GM23338 (cell line): ENCODE measurements at regions not wholly inside any gene's neighbourhood (a gene's known extent, or its start where the extent isn't known, plus 50 kb on each side); places are given as distances from the start of the nearest gene placed in this dataset.
"Not testable (repeated sequence)": the region's sequence is repeated elsewhere in the genome, so short reads cannot be mapped to it uniquely, and the experiment has no call there.

ENCODE experiments used
- ATAC-seq: fragments of 200-7000 bp; cut with Tn5 transposase; 3 replicates; pipeline ENCODE4 v1.9.1; 2020
- DNase-seq: peaks from one replicate; pipeline ENCODE4 v3.0.0-alpha.2; 2015; ENCODE audit warnings: low spot score
- H2AFZ ChIP-seq: fragments of 200-600 bp; sonication (generic); 2 replicates; pipeline ENCODE4 v1.8.0; 2016; ENCODE audit warnings: antibody characterized with exemption, mild to moderate bottlenecking, moderate library complexity
- H3F3A ChIP-seq: fragments of 200-600 bp; sonication (generic); replicated peaks from 2 replicates; pipeline ENCODE4 v1.8.0; 2017; ENCODE audit warnings: antibody characterized with exemption, mixed run types, low read depth
- H3K27ac ChIP-seq: fragments of 200-600 bp; sonication (generic); 2 replicates; pipeline ENCODE4 v1.6.1; 2016; ENCODE audit warnings: low read depth
- H3K27me3 ChIP-seq: fragments of 200-600 bp; sonication (generic); 2 replicates; pipeline ENCODE4 v1.8.0; 2016; ENCODE audit warnings: mild to moderate bottlenecking, mixed run types, moderate library complexity; ENCODE audit not compliant: insufficient read depth
- H3K36me3 ChIP-seq: fragments of 200-600 bp; sonication (generic); 2 replicates; pipeline ENCODE4 v1.8.0; 2016; ENCODE audit warnings: mild to moderate bottlenecking; ENCODE audit not compliant: insufficient read depth
- H3K4me1 ChIP-seq: fragments of 200-600 bp; sonication (generic); 2 replicates; pipeline ENCODE4 v1.8.0; 2016; ENCODE audit warnings: mild to moderate bottlenecking, moderate library complexity; ENCODE audit not compliant: insufficient read depth
- H3K4me2 ChIP-seq: fragments of 200-600 bp; sonication (generic); 2 replicates; pipeline ENCODE4 v1.7.1; 2017; ENCODE audit warnings: mixed run types
- H3K4me3 ChIP-seq: fragments of 200-600 bp; sonication (generic); 2 replicates; pipeline ENCODE4 v1.6.1; 2016; ENCODE audit warnings: mixed run types
- H3K79me2 ChIP-seq: fragments of 200-600 bp; sonication (generic); replicated peaks from 2 replicates; pipeline ENCODE4 v1.8.0; 2017; ENCODE audit warnings: mild to moderate bottlenecking; ENCODE audit not compliant: insufficient read depth
- H3K9me2 ChIP-seq: fragments of 200-600 bp; sonication (generic); 2 replicates; pipeline ENCODE4 v1.8.0; 2017; ENCODE audit not compliant: insufficient read depth
- H4K20me1 ChIP-seq: fragments of 200-600 bp; sonication (generic); replicated peaks from 2 replicates; pipeline ENCODE4 v1.8.0; 2017; ENCODE audit warnings: mild to moderate bottlenecking; ENCODE audit not compliant: insufficient read depth
- H3K27ac Mint-ChIP-seq: 2 replicates; pipeline ENCODE4 v1.8.0; 2020; ENCODE audit warnings: inconsistent platforms, mild to moderate bottlenecking, moderate library complexity, mixed read lengths
- H3K27me3 Mint-ChIP-seq: 3 replicates; pipeline ENCODE4 v1.8.0; 2022; ENCODE audit warnings: low read depth, mild to moderate bottlenecking, moderate library complexity, mixed read lengths, inconsistent platforms; ENCODE audit not compliant: insufficient read depth, poor library complexity
- H3K36me3 Mint-ChIP-seq: 3 replicates; pipeline ENCODE4 v1.8.0; 2021; ENCODE audit warnings: low read depth, mild to moderate bottlenecking, inconsistent platforms, moderate library complexity, mixed read lengths
- H3K4me1 Mint-ChIP-seq: 3 replicates; pipeline ENCODE4 v1.8.0; 2020; ENCODE audit warnings: mild to moderate bottlenecking, inconsistent platforms, mixed read lengths
- H3K4me3 Mint-ChIP-seq: 3 replicates; pipeline ENCODE4 v1.8.0; 2021; ENCODE audit warnings: moderate library complexity, mild to moderate bottlenecking, inconsistent platforms, mixed read lengths
- H3K9me3 Mint-ChIP-seq: 3 replicates; pipeline ENCODE4 v1.8.0; 2020; ENCODE audit warnings: moderate library complexity, mild to moderate bottlenecking, inconsistent platforms, mixed read lengths
- CTCF ChIP-seq, 2 experiments: fragments of 200-600 bp in 1 of 2; sonication (generic) in 1 of 2; conservative IDR thresholded peaks; 2 replicates each; pipeline versions ENCODE4 v1.5.1 to v1.6.1; 2016 to 2017; ENCODE audit warnings: antibody characterized with exemption in 2 of 2, low read depth in 2 of 2, mild to moderate bottlenecking in 2 of 2, moderate library complexity in 1 of 2

GRCh38 chr6:60338328-60339071 lies 1947.5 kb downstream of the KHDRBS2 start:
- H3K9me3 Mint-ChIP-seq, H3K79me2 ChIP-seq, H3K27ac ChIP-seq, H3K9me2 ChIP-seq, H3K4me1 Mint-ChIP-seq, H3K27me3 ChIP-seq, H3K27ac Mint-ChIP-seq, H3K4me2 ChIP-seq, H4K20me1 ChIP-seq, H3K4me3 ChIP-seq, H3F3A ChIP-seq, H3K4me1 ChIP-seq, H3K36me3 ChIP-seq, H2AFZ ChIP-seq, H3K4me3 Mint-ChIP-seq, H3K27me3 Mint-ChIP-seq, H3K36me3 Mint-ChIP-seq: not testable (repeated sequence)
- peak; percentile 30 for DNase-seq
- TF ChIP-seq CTCF (conservative IDR thresholded peaks at IDR 0.05; ENCODE audit: low read depth in 2 of 2) = peak; percentile 41 to 45; a peak in 3 of 4 replicates
- peak; percentile 80 for ATAC-seq

GRCh38 chr6:60335124-60335523 lies 1950.9 kb downstream of the KHDRBS2 start:
- H3K4me2 ChIP-seq, ATAC-seq: not testable (repeated sequence)

GRCh38 chr6:60333708-60334107 lies 1952.3 kb downstream of the KHDRBS2 start:
- H3K4me1 Mint-ChIP-seq, H3K27ac Mint-ChIP-seq, H4K20me1 ChIP-seq, H3F3A ChIP-seq, ATAC-seq, H3K36me3 Mint-ChIP-seq, H2AFZ ChIP-seq, H3K4me3 Mint-ChIP-seq, H3K79me2 ChIP-seq, H3K9me3 Mint-ChIP-seq, H3K27ac ChIP-seq, H3K4me1 ChIP-seq, H3K9me2 ChIP-seq, H3K4me2 ChIP-seq, H3K27me3 Mint-ChIP-seq, H3K27me3 ChIP-seq, DNase-seq, H3K36me3 ChIP-seq, H3K4me3 ChIP-seq: not testable (repeated sequence)

More at GRCh38 chr6:60335124-60335523, 1950.9 kb downstream of the KHDRBS2 start:
- not testable (repeated sequence) for H3K4me1 ChIP-seq, H3K4me3 Mint-ChIP-seq, H3K36me3 Mint-ChIP-seq, H3K4me3 ChIP-seq, H3K4me1 Mint-ChIP-seq, DNase-seq, H3K9me3 Mint-ChIP-seq, H3K27ac ChIP-seq, H3K9me2 ChIP-seq, H2AFZ ChIP-seq, H3K27me3 ChIP-seq, H3K27me3 Mint-ChIP-seq, H3K79me2 ChIP-seq, H3K36me3 ChIP-seq, H4K20me1 ChIP-seq, H3F3A ChIP-seq, H3K27ac Mint-ChIP-seq

GRCh38 chr6:60308939-60309338 lies 1977.1 kb downstream of the KHDRBS2 start:
- not testable (repeated sequence) for H3K4me1 ChIP-seq, H4K20me1 ChIP-seq, H3K27ac ChIP-seq, H3K9me3 Mint-ChIP-seq, H3F3A ChIP-seq, H3K4me3 ChIP-seq, DNase-seq, H3K4me3 Mint-ChIP-seq, H3K9me2 ChIP-seq, H3K79me2 ChIP-seq, H3K27me3 Mint-ChIP-seq, H3K36me3 ChIP-seq, H3K4me2 ChIP-seq, H3K27me3 ChIP-seq, H3K4me1 Mint-ChIP-seq, H2AFZ ChIP-seq, ATAC-seq, H3K27ac Mint-ChIP-seq, H3K36me3 Mint-ChIP-seq
